ENCODE measurements at regions not wholly inside any gene's neighbourhood (a gene's known extent, or its start where the extent isn't known, plus 50 kb on each side); places are given as distances from the start of the nearest gene placed in this dataset.

DNA sequence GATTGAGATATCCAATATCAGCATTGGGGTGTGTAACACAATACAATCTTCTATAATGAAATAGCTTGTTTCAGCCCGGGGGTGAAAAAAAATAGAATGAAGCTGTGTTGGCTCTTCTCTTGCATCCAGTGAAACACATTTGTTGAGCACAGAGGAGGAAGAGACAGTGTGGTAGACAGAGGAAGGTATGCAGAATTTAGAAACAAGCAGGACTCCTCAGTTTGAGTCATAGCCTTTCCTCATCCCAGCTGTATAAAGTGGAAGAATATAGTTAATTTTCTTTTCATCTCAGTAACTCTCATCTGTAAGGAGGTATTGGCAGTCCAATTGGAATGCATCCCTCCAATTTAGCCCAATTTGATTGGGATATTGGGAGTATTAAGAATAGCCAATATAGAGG lies 302.2 kb upstream of the VLDLR start:
- Histone ChIP-seq H3K36me3 (ENCODE audit: insufficient read depth, low read length) (no peaks in the 10 kb centered on the region), H3K9me3 (ENCODE audit: insufficient read depth, low read depth, low read length) (peaks cover 15% of the 10 kb centered on the region), H3K27me3 (ENCODE audit: insufficient read depth, low read length) (no peaks in the 10 kb centered on the region), H3K4me3 (ENCODE audit: low read length) (no peak overlapping the region), H3K9ac (ENCODE audit: low read depth, low read length) (no peak overlapping the region), H3K4me1 (ENCODE audit: insufficient read depth, low read length) (no peaks in the 10 kb centered on the region), H3K27ac (ENCODE audit: low read depth, low read length) (no peak overlapping the region)
- WGBS: 95% methylated on average over 1 of the region's 1 CpG

- Histone ChIP-seq H3K9ac (ENCODE audit: low read depth, low read length) (no peak overlapping the region), H3K27me3 (ENCODE audit: insufficient read depth, low read length) (no peaks in the 10 kb centered on the region), H3K4me1 (ENCODE audit: insufficient read depth, low read length) (no peaks in the 10 kb centered on the region), H3K36me3 (ENCODE audit: insufficient read depth, low read length) (no peaks in the 10 kb centered on the region), H3K4me3 (ENCODE audit: low read length) (no peak overlapping the region), H3K9me3 (ENCODE audit: insufficient read depth, low read depth, low read length) (peaks cover 8% of the 10 kb centered on the region; the same call in 1 of the 2 replicates), H3K27ac (ENCODE audit: low read depth, low read length) (no peak overlapping the region)
- 91% methylated on average over 5 of the region's 5 CpGs for WGBS
Observed at GRCh38 chr9:2320114-2320513, 301.5 kb upstream of the VLDLR start.

- 68% methylated on average over 2 of the region's 2 CpGs for WGBS
- Histone ChIP-seq H3K27ac (ENCODE audit: low read depth, low read length) (no peak overlapping the region), H3K9ac (ENCODE audit: low read depth, low read length) (no peak overlapping the region), H3K27me3 (ENCODE audit: insufficient read depth, low read length) (no peaks in the 10 kb centered on the region), H3K36me3 (ENCODE audit: insufficient read depth, low read length) (no peaks in the 10 kb centered on the region), H3K4me1 (ENCODE audit: insufficient read depth, low read length) (no peaks in the 10 kb centered on the region), H3K4me3 (ENCODE audit: low read length) (no peak overlapping the region), H3K9me3 (ENCODE audit: insufficient read depth, low read depth, low read length) (0 out of 2 replicates have a peak, but pooled peaks cover 4% of the 10 kb centered on the region)
Observed at GRCh38 chr9:2320632-2321031, 301.0 kb upstream of the VLDLR start.

- Histone ChIP-seq H3K27me3 (ENCODE audit: insufficient read depth, low read length) (no peaks in the 10 kb centered on the region), H3K4me3 (ENCODE audit: low read length) (no peak overlapping the region), H3K9me3 (ENCODE audit: insufficient read depth, low read depth, low read length) (0 out of 2 replicates have a peak, but pooled peaks cover 4% of the 10 kb centered on the region), H3K36me3 (ENCODE audit: insufficient read depth, low read length) (no peaks in the 10 kb centered on the region), H3K4me1 (ENCODE audit: insufficient read depth, low read length) (no peaks in the 10 kb centered on the region), H3K9ac (ENCODE audit: low read depth, low read length) (no peak overlapping the region), H3K27ac (ENCODE audit: low read depth, low read length) (no peak overlapping the region)
Observed at GRCh38 chr9:2321523-2322148, 300.0 kb upstream of the VLDLR start.

DNA sequence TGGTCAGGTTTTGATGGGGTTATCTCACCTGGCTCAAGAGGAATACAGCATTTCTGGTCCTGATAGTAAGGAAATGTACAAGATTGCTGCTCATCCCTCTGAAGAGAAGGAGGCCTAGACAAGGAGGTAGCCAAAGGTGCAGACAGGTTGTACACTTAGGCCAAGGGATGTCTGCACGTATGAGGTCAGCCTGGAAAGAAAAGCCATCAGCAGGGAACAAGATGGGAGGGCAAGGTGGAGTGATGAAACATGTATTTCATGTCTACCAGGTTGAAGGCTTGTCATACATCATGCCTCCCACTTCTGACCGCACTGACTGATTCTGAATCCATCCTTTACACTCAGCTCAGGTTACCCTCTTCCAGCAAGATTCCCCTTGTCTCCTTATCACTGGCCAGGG lies 296.8 kb upstream of the VLDLR start:
- Histone ChIP-seq H3K4me1 (ENCODE audit: insufficient read depth, low read length) (no peaks in the 10 kb centered on the region), H3K4me3 (ENCODE audit: low read length) (no peak overlapping the region), H3K36me3 (ENCODE audit: insufficient read depth, low read length) (no peaks in the 10 kb centered on the region), H3K9me3 (ENCODE audit: insufficient read depth, low read depth, low read length) (no peaks in the 10 kb centered on the region), H3K9ac (ENCODE audit: low read depth, low read length) (no peak overlapping the region), H3K27me3 (ENCODE audit: insufficient read depth, low read length) (no peaks in the 10 kb centered on the region), H3K27ac (ENCODE audit: low read depth, low read length) (no peak overlapping the region)
- WGBS: 94% methylated on average over 2 of the region's 2 CpGs

DNA sequence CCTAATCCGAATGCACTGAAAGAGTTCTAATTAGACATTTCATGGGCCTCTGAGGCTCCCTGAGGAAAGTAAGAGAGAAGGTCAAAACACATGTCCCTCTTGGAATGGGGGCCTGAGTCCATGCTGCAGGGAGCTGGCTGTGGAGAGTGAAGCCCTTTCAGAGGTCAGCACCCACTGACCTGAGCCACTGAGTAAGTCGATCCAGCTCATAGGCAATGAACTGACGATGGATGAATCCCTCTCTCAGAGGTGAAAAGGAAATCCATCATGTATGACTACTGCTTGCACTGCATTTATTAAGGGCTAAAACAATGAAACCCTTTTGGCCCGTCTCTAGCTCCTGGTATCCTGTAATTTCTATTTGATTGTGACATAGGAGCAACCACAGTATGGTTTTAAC lies 288.9 kb upstream of the VLDLR start:
- Histone ChIP-seq H3K27me3 (ENCODE audit: insufficient read depth, low read length) (no peaks in the 10 kb centered on the region), H3K27ac (ENCODE audit: low read depth, low read length) (no peak overlapping the region), H3K9me3 (ENCODE audit: insufficient read depth, low read depth, low read length) (no peaks in the 10 kb centered on the region), H3K4me1 (ENCODE audit: insufficient read depth, low read length) (no peaks in the 10 kb centered on the region), H3K9ac (ENCODE audit: low read depth, low read length) (no peak overlapping the region), H3K36me3 (ENCODE audit: insufficient read depth, low read length) (no peaks in the 10 kb centered on the region), H3K4me3 (ENCODE audit: low read length) (no peak overlapping the region)
- WGBS: 88% methylated on average over 4 of the region's 4 CpGs

- Histone ChIP-seq H3K36me3 (ENCODE audit: insufficient read depth, low read length) (no peaks in the 10 kb centered on the region), H3K4me1 (ENCODE audit: insufficient read depth, low read length) (no peaks in the 10 kb centered on the region), H3K27ac (ENCODE audit: low read depth, low read length) (no peak overlapping the region), H3K9me3 (ENCODE audit: insufficient read depth, low read depth, low read length) (no peaks in the 10 kb centered on the region), H3K27me3 (ENCODE audit: insufficient read depth, low read length) (no peaks in the 10 kb centered on the region), H3K4me3 (ENCODE audit: low read length) (no peak overlapping the region), H3K9ac (ENCODE audit: low read depth, low read length) (no peak overlapping the region)
- 93% methylated on average over 4 of the region's 4 CpGs for WGBS
Observed at GRCh38 chr9:2335260-2335659, 286.3 kb upstream of the VLDLR start.

DNA sequence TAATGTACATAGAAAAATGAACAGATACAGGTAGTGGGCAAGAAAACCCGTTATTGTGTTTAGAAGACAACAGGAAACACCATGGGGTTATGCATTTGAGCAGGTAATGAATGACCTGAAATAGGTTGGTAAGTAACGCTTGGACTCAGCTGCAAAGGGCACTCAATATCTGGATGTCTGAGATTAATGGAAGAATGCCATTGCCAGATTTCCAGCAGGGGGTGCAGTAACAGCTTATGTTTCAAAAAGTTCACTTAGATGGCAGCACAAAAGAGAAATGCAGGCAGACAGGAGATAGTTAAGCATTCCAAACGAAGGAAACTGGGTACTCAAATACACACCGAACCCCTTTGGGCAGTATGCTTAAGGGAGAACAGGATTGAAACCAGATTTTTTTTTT lies 285.5 kb upstream of the VLDLR start:
- Histone ChIP-seq H3K4me1 (ENCODE audit: insufficient read depth, low read length) (no peaks in the 10 kb centered on the region), H3K36me3 (ENCODE audit: insufficient read depth, low read length) (no peaks in the 10 kb centered on the region), H3K27ac (ENCODE audit: low read depth, low read length) (no peak overlapping the region), H3K27me3 (ENCODE audit: insufficient read depth, low read length) (no peaks in the 10 kb centered on the region), H3K9me3 (ENCODE audit: insufficient read depth, low read depth, low read length) (no peaks in the 10 kb centered on the region), H3K9ac (ENCODE audit: low read depth, low read length) (no peak overlapping the region), H3K4me3 (ENCODE audit: low read length) (no peak overlapping the region)
- WGBS: 88% methylated on average over 4 of the region's 4 CpGs

GRCh38 chr9:2337131-2337530 lies 284.5 kb upstream of the VLDLR start:
- Histone ChIP-seq H3K4me3 (ENCODE audit: low read length) (no peak overlapping the region), H3K27me3 (ENCODE audit: insufficient read depth, low read length) (no peaks in the 10 kb centered on the region), H3K9me3 (ENCODE audit: insufficient read depth, low read depth, low read length) (no peaks in the 10 kb centered on the region), H3K36me3 (ENCODE audit: insufficient read depth, low read length) (no peaks in the 10 kb centered on the region), H3K27ac (ENCODE audit: low read depth, low read length) (no peak overlapping the region), H3K9ac (ENCODE audit: low read depth, low read length) (no peak overlapping the region), H3K4me1 (ENCODE audit: insufficient read depth, low read length) (no peaks in the 10 kb centered on the region)
- WGBS: 86% methylated on average over 2 of the region's 2 CpGs

- Histone ChIP-seq H3K4me3 (ENCODE audit: low read length) (no peak overlapping the region), H3K27me3 (ENCODE audit: insufficient read depth, low read length) (no peaks in the 10 kb centered on the region), H3K9me3 (ENCODE audit: insufficient read depth, low read depth, low read length) (no peaks in the 10 kb centered on the region), H3K36me3 (ENCODE audit: insufficient read depth, low read length) (no peaks in the 10 kb centered on the region), H3K9ac (ENCODE audit: low read depth, low read length) (no peak overlapping the region), H3K4me1 (ENCODE audit: insufficient read depth, low read length) (no peaks in the 10 kb centered on the region), H3K27ac (ENCODE audit: low read depth, low read length) (no peak overlapping the region)
- 90% methylated on average over 4 of the region's 4 CpGs for WGBS
Observed at GRCh38 chr9:2337627-2338026, 284.0 kb upstream of the VLDLR start.

DNA sequence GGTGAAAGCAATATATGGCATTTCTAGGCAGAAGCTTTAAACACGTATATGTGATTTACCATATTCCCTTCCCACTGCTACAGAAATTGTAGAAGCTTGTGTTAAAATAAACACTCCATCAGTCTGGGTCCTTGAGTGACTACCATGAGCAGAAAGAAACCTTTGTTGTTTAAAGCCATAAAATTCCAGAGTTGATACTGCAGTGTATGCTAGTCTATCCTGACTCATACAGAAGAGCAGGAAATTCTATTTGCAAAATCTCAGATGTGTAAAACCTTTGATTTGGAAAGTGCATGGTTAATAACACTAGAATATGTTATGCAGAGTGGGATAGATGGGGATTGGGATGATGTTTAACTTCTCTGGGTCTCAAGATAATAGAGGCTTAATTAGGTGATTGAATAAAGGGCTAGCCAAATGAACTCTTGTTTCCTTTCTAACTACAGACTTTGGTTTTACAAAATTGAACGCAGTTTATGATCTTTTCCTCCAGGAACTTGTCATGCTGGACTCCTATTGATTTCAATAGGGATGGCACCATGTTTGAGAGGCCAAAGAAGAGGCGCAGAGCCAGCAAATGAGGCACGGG lies 282.7 kb upstream of the VLDLR start:
- Histone ChIP-seq H3K4me3 (ENCODE audit: low read length) (no peak overlapping the region), H3K9ac (ENCODE audit: low read depth, low read length) (no peak overlapping the region), H3K36me3 (ENCODE audit: insufficient read depth, low read length) (no peaks in the 10 kb centered on the region), H3K9me3 (ENCODE audit: insufficient read depth, low read depth, low read length) (no peaks in the 10 kb centered on the region), H3K4me1 (ENCODE audit: insufficient read depth, low read length) (no peaks in the 10 kb centered on the region), H3K27me3 (ENCODE audit: insufficient read depth, low read length) (no peaks in the 10 kb centered on the region), H3K27ac (ENCODE audit: low read depth, low read length) (no peak overlapping the region)
- WGBS: 98% methylated on average over 4 of the region's 4 CpGs

GRCh38 chr9:2339416-2339815 lies 282.2 kb upstream of the VLDLR start:
- H3K27me3 ChIP-seq (ENCODE audit: insufficient read depth, low read length): no peaks in the 10 kb centered on the region
- H3K4me1 ChIP-seq (ENCODE audit: insufficient read depth, low read length): no peaks in the 10 kb centered on the region
- no peak overlapping the region for H3K4me3 ChIP-seq (ENCODE audit: low read length)
- no peak overlapping the region for H3K9ac ChIP-seq (ENCODE audit: low read depth, low read length)
- WGBS: 97% methylated on average over 4 of the region's 6 CpGs
- H3K9me3 ChIP-seq (ENCODE audit: insufficient read depth, low read depth, low read length): no peaks in the 10 kb centered on the region
- H3K27ac ChIP-seq (ENCODE audit: low read depth, low read length): no peak overlapping the region
- H3K36me3 ChIP-seq (ENCODE audit: insufficient read depth, low read length): no peaks in the 10 kb centered on the region

All from HUES64 (cell line).